GM21619 (cell line): ENCODE measurements at regions not wholly inside any gene's neighbourhood (a gene's known extent, or its start where the extent isn't known, plus 50 kb on each side); places are given as distances from the start of the nearest gene placed in this dataset.

Experiments
- ATAC-seq: cut with Tn5 transposase; IDR thresholded peaks from one replicate; pipeline ENCODE4 v1.9.1; 2021; ENCODE audit not compliant: unreplicated experiment

GRCh38 chr3:193187070-193187722 is 53.8 kb upstream of the PLAAT1 start:
- no peak for ATAC-seq

GRCh38 chr3:193190146-193190786 is 50.8 kb upstream of the PLAAT1 start:
- peak; percentile 69 for ATAC-seq
